Caco-2 (cell line): ENCODE measurements at regions not wholly inside any gene's neighbourhood (a gene's known extent, or its start where the extent isn't known, plus 50 kb on each side); places are given as distances from the start of the nearest gene placed in this dataset.

ENCODE experiments used
- BruUV-seq: library from RNA; stranded (reverse); fragments of 400-500 nt; replicated peaks from 2 replicates; lab custom pipeline; 2021; lab: Mats Ljungman, UMichigan
- CTCF ChIA-PET: fragments of 300-600 bp; sonication (Branson Sonifier 250); formaldehyde crosslinking; loops from one replicate; lab custom pipeline; 2022; ENCODE audit warnings: antibody characterized with exemption; lab: Charles Lee
- POLR2A ChIA-PET: fragments of 300-600 bp; sonication (Branson Sonifier 250); formaldehyde crosslinking; loops from one replicate; lab custom pipeline; 2022; ENCODE audit warnings: antibody characterized with exemption; lab: Charles Lee
- DNase-seq, 2 experiments: peaks; one replicate each; pipeline versions ENCODE4 v3.0.0 to v3.0.0-alpha.2; 2020 to 2022
- H3K27me3 ChIP-seq: replicated peaks from 2 replicates; pipeline ENCODE4 v1.6.0; 2011; ENCODE audit warnings: low read length; ENCODE audit not compliant: control insufficient read depth, insufficient read depth
- H3K36me3 ChIP-seq: 2 replicates; pipeline ENCODE4 v1.5.1; 2011; ENCODE audit warnings: low read length; ENCODE audit not compliant: control insufficient read depth, insufficient read depth
- H3K4me1 ChIP-seq: fragments of 250-450 bp; sonication (Bioruptor Pico); 2 replicates; pipeline ENCODE4 v1.5.1; 2020; ENCODE audit warnings: mild to moderate bottlenecking
- H3K4me3 ChIP-seq: 2 replicates; pipeline ENCODE4 v1.5.1; 2011; ENCODE audit warnings: low read depth, mild to moderate bottlenecking, control low read depth, low read length
- H3K9me3 ChIP-seq: fragments of 250-450 bp; sonication (Bioruptor Pico); 2 replicates; pipeline ENCODE4 v1.5.1; 2020; ENCODE audit warnings: mild to moderate bottlenecking, moderate library complexity
- H3K27ac Mint-ChIP-seq: one replicate; pipeline ENCODE4 v1.8.0; 2022; ENCODE audit warnings: mixed read lengths; ENCODE audit not compliant: unreplicated experiment
- H3K27me3 Mint-ChIP-seq: one replicate; pipeline ENCODE4 v1.8.0; 2022; ENCODE audit warnings: mixed read lengths; ENCODE audit not compliant: insufficient read depth, unreplicated experiment
- H3K36me3 Mint-ChIP-seq: one replicate; pipeline ENCODE4 v1.8.0; 2022; ENCODE audit warnings: mild to moderate bottlenecking, mixed read lengths; ENCODE audit not compliant: insufficient read depth, unreplicated experiment
- H3K4me1 Mint-ChIP-seq: one replicate; pipeline ENCODE4 v1.8.0; 2022; ENCODE audit warnings: low read depth, mixed read lengths; ENCODE audit not compliant: unreplicated experiment
- H3K4me3 Mint-ChIP-seq: one replicate; pipeline ENCODE4 v1.8.0; 2022; ENCODE audit warnings: mild to moderate bottlenecking, moderate library complexity, mixed read lengths; ENCODE audit not compliant: unreplicated experiment
- H3K9me3 Mint-ChIP-seq: one replicate; pipeline ENCODE4 v1.8.0; 2022; ENCODE audit warnings: mixed read lengths; ENCODE audit not compliant: unreplicated experiment
- intact Hi-C: fragments of 100-400 bp; cut with micrococcal nuclease; formaldehyde crosslinking; loops from one replicate; pipeline ENCODE4 v1.10.0; 2022; ENCODE audit not compliant: unreplicated experiment
- TF ChIP-seq, protein P1 (sequence below), 2 experiments: fragments of 200-600 bp in 1 of 2; IDR thresholded peaks; 1 replicate in 1 of 2; 2 replicates in 1 of 2; pipeline versions ENCODE4 v1.5.1 to v1.8.0; 2011 to 2022; ENCODE audit warnings: antibody characterized with exemption in 1 of 2, control low read depth in 1 of 2, inconsistent platforms in 1 of 2, low read depth in 1 of 2, low read length in 1 of 2, mild to moderate bottlenecking in 1 of 2, moderate library complexity in 1 of 2; ENCODE audit not compliant: insufficient read depth in 1 of 2, severe bottlenecking in 1 of 2, unreplicated experiment in 1 of 2

DNA sequence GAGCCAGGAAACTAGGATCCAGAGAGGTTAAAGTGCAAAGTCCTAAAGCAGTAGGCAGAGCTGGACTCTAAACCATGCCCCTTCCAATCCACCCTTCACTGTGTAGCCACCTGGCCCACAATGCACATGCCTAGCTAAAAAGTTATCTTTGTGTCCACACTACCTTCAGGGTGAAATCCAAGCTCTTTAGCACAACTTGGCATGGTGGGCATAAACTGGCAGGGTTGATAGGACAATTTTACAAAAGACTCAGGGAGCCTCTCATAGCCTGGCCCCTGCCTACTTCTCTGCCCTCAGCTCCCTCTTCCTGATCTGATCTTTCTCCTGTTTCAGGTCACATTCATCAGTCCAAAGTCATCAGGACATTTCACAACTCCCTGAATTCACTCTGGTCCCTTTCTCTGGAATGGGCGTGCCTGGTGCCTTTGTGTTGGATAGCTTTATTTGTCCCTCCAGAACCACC lies 513.9 kb downstream of the OMA1 start:
- Mint-ChIP-seq H3K36me3 (no peaks in the 10 kb centered on the region), H3K9me3 (no peaks in the 10 kb centered on the region), H3K27me3 (peaks cover 7% of the 10 kb centered on the region), H3K4me1 (no peaks in the 10 kb centered on the region), H3K27ac (no peak overlapping the region), H3K4me3 (no peak overlapping the region)
- H3K4me1 ChIP-seq: no peaks in the 10 kb centered on the region
- no peak overlapping the region for H3K4me3 ChIP-seq
- intact Hi-C loops: no loop called here
- H3K36me3 ChIP-seq: no peaks in the 10 kb centered on the region
- no peak for DNase-seq
- POLR2A ChIA-PET: no interaction called here
- CTCF ChIA-PET: no interaction called here
- no peaks in the 10 kb centered on the region for H3K27me3 ChIP-seq
- no peaks in the 10 kb centered on the region for H3K9me3 ChIP-seq
- BruUV-seq: no TSS peak
- TF ChIP-seq, protein P1, sequence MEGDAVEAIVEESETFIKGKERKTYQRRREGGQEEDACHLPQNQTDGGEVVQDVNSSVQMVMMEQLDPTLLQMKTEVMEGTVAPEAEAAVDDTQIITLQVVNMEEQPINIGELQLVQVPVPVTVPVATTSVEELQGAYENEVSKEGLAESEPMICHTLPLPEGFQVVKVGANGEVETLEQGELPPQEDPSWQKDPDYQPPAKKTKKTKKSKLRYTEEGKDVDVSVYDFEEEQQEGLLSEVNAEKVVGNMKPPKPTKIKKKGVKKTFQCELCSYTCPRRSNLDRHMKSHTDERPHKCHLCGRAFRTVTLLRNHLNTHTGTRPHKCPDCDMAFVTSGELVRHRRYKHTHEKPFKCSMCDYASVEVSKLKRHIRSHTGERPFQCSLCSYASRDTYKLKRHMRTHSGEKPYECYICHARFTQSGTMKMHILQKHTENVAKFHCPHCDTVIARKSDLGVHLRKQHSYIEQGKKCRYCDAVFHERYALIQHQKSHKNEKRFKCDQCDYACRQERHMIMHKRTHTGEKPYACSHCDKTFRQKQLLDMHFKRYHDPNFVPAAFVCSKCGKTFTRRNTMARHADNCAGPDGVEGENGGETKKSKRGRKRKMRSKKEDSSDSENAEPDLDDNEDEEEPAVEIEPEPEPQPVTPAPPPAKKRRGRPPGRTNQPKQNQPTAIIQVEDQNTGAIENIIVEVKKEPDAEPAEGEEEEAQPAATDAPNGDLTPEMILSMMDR (IDR thresholded peaks at IDR 0.05; ENCODE audit: insufficient read depth in 1 of 2, low read depth in 1 of 2, low read length in 1 of 2, severe bottlenecking in 1 of 2, unreplicated experiment in 1 of 2): no peak

DNA sequence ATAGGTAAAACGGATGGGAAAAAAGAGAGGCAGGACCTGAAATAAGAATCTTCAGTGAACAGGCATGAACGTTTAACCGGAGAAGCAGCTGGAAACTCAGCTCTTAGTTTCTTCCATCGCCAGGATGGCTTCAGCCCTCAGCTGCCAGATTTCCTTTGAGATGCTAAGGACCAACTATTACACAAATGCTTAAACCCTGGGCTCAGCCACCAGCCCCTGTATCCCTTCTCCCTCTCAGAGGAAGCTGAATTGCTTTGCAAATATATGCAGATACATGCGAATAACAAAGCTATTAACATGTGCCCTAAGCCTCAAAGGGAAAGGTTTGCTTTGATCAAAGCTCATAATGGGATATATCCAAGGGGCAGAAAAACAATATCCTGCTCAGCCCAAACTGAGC lies 515.1 kb downstream of the OMA1 start:
- H3K4me1 ChIP-seq: no peaks in the 10 kb centered on the region
- no TSS peak for BruUV-seq
- intact Hi-C loops: no loop called here
- Mint-ChIP-seq H3K36me3 (no peaks in the 10 kb centered on the region), H3K9me3 (no peaks in the 10 kb centered on the region), H3K4me1 (no peaks in the 10 kb centered on the region), H3K27me3 (peaks cover 5% of the 10 kb centered on the region), H3K27ac (no peak overlapping the region), H3K4me3 (no peak overlapping the region)
- ChIA-PET POLR2A (interaction anchor here (0.6 kb wide), 1 partner anchor 1731 kb away, joined by 5 read pairs; no protein-coding TSS in a partner anchor), CTCF (no interaction called here)
- no peaks in the 10 kb centered on the region for H3K27me3 ChIP-seq
- H3K4me3 ChIP-seq: no peak overlapping the region
- no peak for DNase-seq
- TF ChIP-seq, protein P1 (IDR thresholded peaks at IDR 0.05; ENCODE audit: insufficient read depth in 1 of 2, low read depth in 1 of 2, low read length in 1 of 2, severe bottlenecking in 1 of 2, unreplicated experiment in 1 of 2): no peak
- no peaks in the 10 kb centered on the region for H3K36me3 ChIP-seq
- H3K9me3 ChIP-seq: no peaks in the 10 kb centered on the region

DNA sequence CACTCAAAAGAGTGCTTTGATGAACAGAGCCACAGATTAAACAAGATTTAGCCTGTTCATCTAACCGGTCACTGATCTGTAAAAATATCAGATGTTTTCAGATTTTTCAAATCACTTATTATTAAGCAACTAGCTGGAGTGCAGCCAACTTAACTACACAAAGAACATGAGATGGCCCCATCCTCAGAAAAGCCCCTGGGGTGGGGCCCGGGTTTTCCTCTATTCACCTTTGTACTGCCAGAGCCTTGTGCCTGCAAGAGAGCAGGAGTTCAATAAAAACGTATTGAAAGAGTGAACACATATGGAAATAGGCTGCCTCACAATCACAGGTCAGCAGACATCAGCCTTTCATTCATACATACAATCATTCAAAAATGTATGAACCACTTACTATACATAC lies 516.1 kb downstream of the OMA1 start:
- H3K27me3 Mint-ChIP-seq: peaks cover 4% of the 10 kb centered on the region

More for the DNA sequence above, 516.1 kb downstream of the OMA1 start:
- H3K4me3 Mint-ChIP-seq: no peak overlapping the region
- intact Hi-C loops: no loop called here
- no peak overlapping the region for H3K27ac Mint-ChIP-seq
- ChIA-PET POLR2A (no interaction called here), CTCF (no interaction called here)
- Histone ChIP-seq H3K4me3 (no peak overlapping the region), H3K27me3 (no peaks in the 10 kb centered on the region), H3K4me1 (no peaks in the 10 kb centered on the region), H3K36me3 (no peaks in the 10 kb centered on the region), H3K9me3 (no peaks in the 10 kb centered on the region)
- H3K4me1 Mint-ChIP-seq: no peaks in the 10 kb centered on the region
- DNase-seq: no peak
- no peaks in the 10 kb centered on the region for H3K9me3 Mint-ChIP-seq
- TF ChIP-seq, protein P1 (IDR thresholded peaks at IDR 0.05; ENCODE audit: insufficient read depth in 1 of 2, low read depth in 1 of 2, low read length in 1 of 2, severe bottlenecking in 1 of 2, unreplicated experiment in 1 of 2): no peak
- H3K36me3 Mint-ChIP-seq: no peaks in the 10 kb centered on the region
- no TSS peak for BruUV-seq
